SK-N-MC (cell line): ENCODE measurements at regions not wholly inside any gene's neighbourhood (a gene's known extent, or its start where the extent isn't known, plus 50 kb on each side); places are given as distances from the start of the nearest gene placed in this dataset.

ENCODE experiments used
- EZH2 ChIP-seq: fragments of 200-600 bp; sonication (generic); IDR thresholded peaks from one replicate; pipeline ENCODE4 v1.6.1; 2017; ENCODE audit warnings: antibody characterized with exemption
- POLR2AphosphoS5 ChIP-seq: IDR thresholded peaks from 2 replicates; pipeline ENCODE4 v1.6.1; 2012; ENCODE audit warnings: mild to moderate bottlenecking, low read depth, low read length, borderline replicate concordance

- TF ChIP-seq POLR2AphosphoS5 (no peak), EZH2 (no peak)
Observed at GRCh38 chr18:27270508-27270907, 85.4 kb upstream of the CHST9 start.
